ENCODE measurements at regions not wholly inside any gene's neighbourhood (a gene's known extent, or its start where the extent isn't known, plus 50 kb on each side); places are given as distances from the start of the nearest gene placed in this dataset.

GRCh38 chr16:79429381-79430190 lies 171.0 kb downstream of the MAF start:
- Histone ChIP-seq H3K36me3 (ENCODE audit: control insufficient read depth in 4 of 4, insufficient read depth in 4 of 4, low read length in 4 of 4) (no peaks in the 10 kb centered on the region), H3K9ac (ENCODE audit: insufficient read depth in 1 of 2, low read length in 2 of 2) (no peak overlapping the region), H3K9me3 (ENCODE audit: control insufficient read depth in 4 of 4, insufficient read depth in 3 of 4, low read length in 3 of 4) (no peaks in the 10 kb centered on the region), H3K4me1 (ENCODE audit: control insufficient read depth in 5 of 5, insufficient read depth in 5 of 5, low read length in 5 of 5) (peaks cover 0 to 17% (median 5%) of the 10 kb centered on the region in 5 donors), H3K27me3 (ENCODE audit: control insufficient read depth in 3 of 3, insufficient read depth in 3 of 3, low read length in 2 of 3) (no peaks in the 10 kb centered on the region), H3K27ac (ENCODE audit: low read depth in 1 of 2, low read length in 1 of 2) (no peak overlapping the region), H3K4me3 (no peak overlapping the region)
- WGBS, 2 donors, result 74 to 76% methylated on average over 16 of the region's 16 CpGs
- no peak for TF ChIP-seq CTCF (IDR thresholded peaks at IDR 0.05; ENCODE audit: control extremely low read depth, extremely low read depth)
- DNase-seq (peak; percentile 55 to 77 (median 68)), ATAC-seq (ENCODE audit: insufficient read depth, low FRiP score) (no peak)

- no peaks in the 10 kb centered on the region for H3K36me3 ChIP-seq (ENCODE audit: control insufficient read depth in 4 of 4, insufficient read depth in 4 of 4, low read length in 4 of 4)
- WGBS, 2 donors, result 89 to 93% methylated on average over 6 of the region's 6 CpGs
- no peak for ATAC-seq (ENCODE audit: insufficient read depth, low FRiP score)
These were observed 173.9 kb downstream of the MAF start for GRCh38 chr16:79426663-79427062.

GRCh38 chr16:79422064-79422463 lies 178.5 kb downstream of the MAF start:
- ATAC-seq (ENCODE audit: insufficient read depth, low FRiP score) (no peak), DNase-seq (no peak)
- no peaks in the 10 kb centered on the region for H3K36me3 ChIP-seq (ENCODE audit: control insufficient read depth in 4 of 4, insufficient read depth in 4 of 4, low read length in 4 of 4)
- H3K4me3 ChIP-seq, result no peak overlapping the region
- H3K27me3 ChIP-seq (ENCODE audit: control insufficient read depth in 3 of 3, insufficient read depth in 3 of 3, low read length in 2 of 3), result no peaks in the 10 kb centered on the region
- H3K4me1 ChIP-seq (ENCODE audit: control insufficient read depth in 5 of 5, insufficient read depth in 5 of 5, low read length in 5 of 5), result peaks cover 0 to 12% (median 0%) of the 10 kb centered on the region in 5 donors
- 76 to 82% methylated on average over 7 of the region's 7 CpGs for WGBS, 2 donors
- no peak overlapping the region for H3K27ac ChIP-seq (ENCODE audit: low read depth in 1 of 2, low read length in 1 of 2)
- no peak for TF ChIP-seq CTCF (IDR thresholded peaks at IDR 0.05; ENCODE audit: control extremely low read depth, extremely low read depth)
- peaks cover 0 to 2% (median 0%) of the 10 kb centered on the region in 4 donors for H3K9me3 ChIP-seq (ENCODE audit: control insufficient read depth in 4 of 4, insufficient read depth in 3 of 4, low read length in 3 of 4)
- no peak overlapping the region for H3K9ac ChIP-seq (ENCODE audit: insufficient read depth in 1 of 2, low read length in 2 of 2)

More at GRCh38 chr16:79426663-79427062, 173.9 kb downstream of the MAF start:
- Histone ChIP-seq H3K4me1 (ENCODE audit: control insufficient read depth in 5 of 5, insufficient read depth in 5 of 5, low read length in 5 of 5) (peaks cover 0 to 17% (median 5%) of the 10 kb centered on the region in 5 donors), H3K9ac (ENCODE audit: insufficient read depth in 1 of 2, low read length in 2 of 2) (no peak overlapping the region), H3K27ac (ENCODE audit: low read depth in 1 of 2, low read length in 1 of 2) (no peak overlapping the region), H3K4me3 (no peak overlapping the region), H3K9me3 (ENCODE audit: control insufficient read depth in 4 of 4, insufficient read depth in 3 of 4, low read length in 3 of 4) (no peaks in the 10 kb centered on the region), H3K27me3 (ENCODE audit: control insufficient read depth in 3 of 3, insufficient read depth in 3 of 3, low read length in 2 of 3) (no peaks in the 10 kb centered on the region)
- TF ChIP-seq CTCF (IDR thresholded peaks at IDR 0.05; ENCODE audit: control extremely low read depth, extremely low read depth), result no peak
- DNase-seq, result no peak

All from lung (tissue), 11 donors.